HG02852 (cell line): ENCODE measurements at regions not wholly inside any gene's neighbourhood (a gene's known extent, or its start where the extent isn't known, plus 50 kb on each side); places are given as distances from the start of the nearest gene placed in this dataset.
"Not testable (repeated sequence)": the region's sequence is repeated elsewhere in the genome, so short reads cannot be mapped to it uniquely, and the experiment has no call there.

ENCODE experiments used
- ATAC-seq: cut with Tn5 transposase; IDR thresholded peaks from one replicate; pipeline ENCODE4 v1.9.1; 2021; ENCODE audit warnings: mild to moderate bottlenecking, moderate library complexity; ENCODE audit not compliant: unreplicated experiment

DNA sequence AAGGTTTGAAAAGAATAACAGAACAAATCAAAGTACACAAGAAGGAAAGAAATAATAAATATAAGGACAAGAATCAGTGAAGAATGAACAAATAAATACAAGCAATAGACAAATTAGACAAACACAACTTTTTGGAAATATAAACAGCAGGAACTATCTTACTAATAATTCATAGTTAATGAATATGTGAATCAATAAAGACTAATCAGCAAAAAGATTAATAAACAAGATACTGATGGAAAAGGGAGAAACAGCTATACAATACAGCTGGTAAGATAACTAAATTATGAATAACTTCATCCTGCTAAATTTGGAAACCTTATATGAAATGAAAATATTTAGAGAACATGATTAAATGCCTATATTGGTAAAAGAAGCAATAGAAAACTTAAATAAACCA, 193.6 kb upstream of the SPRED2 start:
- ATAC-seq: no peak

DNA sequence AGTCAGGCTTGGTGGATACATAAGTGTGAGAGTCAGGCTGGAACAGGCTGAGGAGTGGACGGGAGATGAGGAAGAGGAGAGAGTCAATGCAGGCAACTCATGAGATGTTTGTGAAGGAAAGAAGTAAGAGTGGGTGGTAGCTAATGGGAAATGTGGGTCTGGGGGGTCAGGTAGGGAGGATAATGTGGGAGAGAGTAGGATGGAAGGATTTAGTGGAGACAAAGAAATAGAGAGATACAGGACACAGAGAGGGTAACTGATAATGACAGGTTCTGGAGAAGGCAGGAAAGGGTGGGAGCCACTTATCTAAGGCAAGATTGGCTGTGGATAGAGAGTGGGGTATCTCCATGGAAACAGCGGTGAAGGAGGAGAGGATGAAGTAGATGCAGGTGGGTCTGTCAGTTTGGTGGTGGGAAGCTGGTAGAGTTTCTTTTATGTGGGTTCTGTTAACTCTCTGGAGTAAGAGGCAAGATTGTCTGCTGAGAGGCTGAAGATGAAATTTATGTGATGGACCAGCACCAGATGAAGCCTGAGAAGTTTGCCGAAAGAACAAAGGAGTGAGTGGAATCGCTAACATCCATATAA, 190.6 kb upstream of the SPRED2 start:
- no peak for ATAC-seq

- no peak for ATAC-seq
Observed at GRCh38 chr2:65622499-65622898, 190.1 kb upstream of the SPRED2 start.

- ATAC-seq: no peak
Observed at GRCh38 chr2:65620524-65620923, 188.1 kb upstream of the SPRED2 start.

DNA sequence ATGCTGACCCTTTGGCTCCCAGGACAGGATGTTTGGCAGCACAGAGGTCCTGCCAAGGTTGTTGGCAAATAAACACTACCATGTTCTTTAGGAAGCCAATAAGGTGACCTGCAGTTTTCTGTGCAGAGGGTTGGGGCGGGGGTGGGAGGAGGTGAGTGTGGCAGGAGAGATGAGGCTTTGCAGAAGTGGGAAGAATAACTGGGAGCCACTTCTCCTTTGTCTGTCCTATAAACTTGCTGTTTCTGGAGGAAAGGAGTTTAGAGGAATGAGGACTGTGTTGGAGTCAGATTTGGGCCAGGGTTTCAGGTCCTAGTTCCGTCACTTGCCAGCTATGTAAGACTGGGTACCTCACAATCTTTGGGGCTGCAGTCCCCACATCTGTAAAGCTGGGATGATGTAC, 187.6 kb upstream of the SPRED2 start:
- no peak for ATAC-seq

GRCh38 chr2:65615602-65616001, 183.2 kb upstream of the SPRED2 start:
- ATAC-seq: no peak

- no peak for ATAC-seq
Observed at GRCh38 chr2:65613968-65614555, 181.7 kb upstream of the SPRED2 start.

DNA sequence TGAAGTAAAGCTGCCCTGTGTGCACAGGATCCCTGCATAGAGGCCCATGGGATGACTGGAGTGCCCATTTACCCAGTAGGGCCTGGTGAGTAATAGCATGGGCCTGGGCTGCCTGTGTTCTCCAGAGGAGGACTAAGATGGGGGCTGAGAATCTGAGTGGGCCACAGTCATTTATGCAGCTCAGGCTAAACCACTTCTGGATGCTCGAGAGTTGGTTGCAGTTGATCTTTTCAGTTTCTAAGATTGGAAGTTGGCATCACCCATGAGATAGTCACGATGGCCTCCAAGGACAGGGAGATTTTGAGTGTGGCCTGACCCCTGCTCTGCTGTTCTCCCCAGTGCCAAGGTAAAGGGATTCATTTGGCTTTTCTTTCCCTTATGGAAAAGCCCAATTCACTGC, 179.1 kb upstream of the SPRED2 start:
- ATAC-seq: no peak

DNA sequence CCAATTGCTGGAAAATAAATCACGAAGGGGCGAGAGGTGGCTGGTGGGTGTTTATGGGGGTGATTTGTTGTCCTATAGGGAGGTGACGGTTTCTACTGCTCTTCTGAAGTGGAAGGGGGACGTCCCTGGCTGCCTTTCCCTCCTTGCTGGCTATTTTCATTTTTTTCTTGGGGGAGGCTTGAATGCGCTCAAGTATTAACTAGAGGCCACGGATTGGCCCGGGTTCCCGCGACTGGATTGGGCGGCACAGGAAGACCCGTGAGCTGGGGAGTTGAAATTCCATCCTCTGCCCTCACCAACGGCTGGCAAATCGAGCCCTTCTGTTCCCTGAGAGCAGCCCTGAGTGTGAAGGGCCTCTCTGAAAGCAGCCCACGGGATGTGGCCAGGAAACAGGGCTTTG, 176.5 kb upstream of the SPRED2 start:
- no peak for ATAC-seq

GRCh38 chr2:65608466-65608865, 176.1 kb upstream of the SPRED2 start:
- no peak for ATAC-seq

DNA sequence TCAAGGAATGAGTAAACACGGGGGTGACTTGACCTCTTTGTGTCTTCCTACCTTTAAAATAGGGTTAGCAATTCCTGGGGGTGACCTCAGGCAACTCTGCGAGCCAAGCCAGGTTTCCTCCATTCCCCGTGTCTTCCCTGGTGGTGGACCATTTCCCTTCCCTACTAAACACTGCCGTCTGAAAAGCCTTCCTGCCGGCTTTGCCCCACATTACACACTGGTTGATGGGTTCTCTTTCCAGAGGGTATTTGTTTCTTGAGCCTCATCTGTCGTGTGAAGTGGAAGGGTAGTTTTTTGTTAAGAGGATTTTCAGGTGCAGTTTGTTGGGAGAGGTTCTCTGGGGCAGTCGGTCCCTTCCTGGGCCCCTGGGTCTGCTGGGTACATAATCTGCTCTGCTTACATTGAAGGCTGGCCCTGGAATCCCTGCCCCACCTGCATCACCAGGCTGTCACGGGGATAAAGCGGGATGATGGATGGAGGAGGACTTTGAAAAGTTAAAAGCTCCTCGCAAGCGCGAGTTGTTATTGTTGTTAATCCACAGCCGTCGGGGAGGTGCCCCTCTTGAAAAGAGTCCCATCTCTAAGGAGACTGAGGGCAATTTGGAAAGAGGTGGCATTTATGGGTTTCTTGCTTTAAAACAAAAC, 175.4 kb upstream of the SPRED2 start:
- ATAC-seq: no peak

- ATAC-seq: peak; percentile 39
Observed at GRCh38 chr2:65605743-65606058, 173.3 kb upstream of the SPRED2 start.

GRCh38 chr2:65605058-65605742, 172.8 kb upstream of the SPRED2 start:
- no peak for ATAC-seq

- ATAC-seq: no peak
Observed at GRCh38 chr2:65604246-65604645, 171.8 kb upstream of the SPRED2 start.

DNA sequence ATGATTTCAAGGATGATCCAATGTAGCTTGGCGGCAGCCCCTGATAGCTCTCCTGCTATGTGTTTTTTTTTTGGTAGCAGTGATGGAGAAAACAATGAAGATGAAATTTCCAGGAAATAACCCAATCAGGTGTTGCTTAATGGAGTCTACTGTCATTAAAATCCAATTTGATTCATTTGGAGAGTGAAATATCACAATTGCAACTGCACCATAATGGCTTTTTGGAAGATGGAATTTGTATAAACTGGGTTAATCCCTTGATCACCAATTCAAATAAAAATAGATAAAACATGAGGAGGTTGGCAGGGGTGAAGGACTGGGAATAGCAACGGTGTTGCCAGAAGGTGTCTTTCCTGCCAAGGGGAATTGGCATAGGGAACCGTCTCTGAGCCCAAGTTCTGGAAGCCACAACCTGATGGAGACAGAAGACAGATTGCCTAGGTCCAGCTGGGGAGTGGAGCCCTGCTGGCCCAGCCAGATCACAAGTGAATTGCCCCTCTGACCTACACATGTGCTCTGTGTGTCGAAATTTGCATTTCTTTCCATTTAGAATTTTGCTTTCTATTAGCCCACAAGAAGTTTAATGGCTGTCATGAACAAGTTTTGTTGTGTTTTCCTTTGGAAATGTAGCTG, 170.3 kb upstream of the SPRED2 start:
- no peak for ATAC-seq

GRCh38 chr2:65600871-65601270, 168.5 kb upstream of the SPRED2 start:
- not testable (repeated sequence) for ATAC-seq

DNA sequence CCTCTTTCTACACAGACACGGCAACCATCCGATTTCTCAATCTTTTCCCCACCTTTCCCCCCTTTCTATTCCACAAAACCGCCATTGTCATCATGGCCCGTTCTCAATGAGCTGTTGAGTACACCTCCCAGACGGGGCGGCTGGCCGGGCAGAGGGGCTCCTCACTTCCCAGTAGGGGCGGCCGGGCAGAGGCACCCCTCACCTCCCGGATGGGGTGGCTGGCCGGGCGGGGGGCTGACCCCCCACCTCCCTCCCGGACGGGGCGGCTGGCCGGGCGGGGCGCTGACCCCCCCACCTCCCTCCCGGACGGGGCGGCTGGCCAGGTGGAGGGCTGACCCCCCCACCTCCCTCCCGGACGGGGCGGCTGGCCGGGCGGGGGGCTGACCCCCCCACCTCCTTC, 168.0 kb upstream of the SPRED2 start:
- ATAC-seq: not testable (repeated sequence)

- no peak for ATAC-seq
Observed at GRCh38 chr2:65599693-65600092, 167.3 kb upstream of the SPRED2 start.

- no peak for ATAC-seq
Observed at GRCh38 chr2:65598996-65599395, 166.6 kb upstream of the SPRED2 start.

- ATAC-seq: no peak
Observed at GRCh38 chr2:65598264-65598663, 165.9 kb upstream of the SPRED2 start.

DNA sequence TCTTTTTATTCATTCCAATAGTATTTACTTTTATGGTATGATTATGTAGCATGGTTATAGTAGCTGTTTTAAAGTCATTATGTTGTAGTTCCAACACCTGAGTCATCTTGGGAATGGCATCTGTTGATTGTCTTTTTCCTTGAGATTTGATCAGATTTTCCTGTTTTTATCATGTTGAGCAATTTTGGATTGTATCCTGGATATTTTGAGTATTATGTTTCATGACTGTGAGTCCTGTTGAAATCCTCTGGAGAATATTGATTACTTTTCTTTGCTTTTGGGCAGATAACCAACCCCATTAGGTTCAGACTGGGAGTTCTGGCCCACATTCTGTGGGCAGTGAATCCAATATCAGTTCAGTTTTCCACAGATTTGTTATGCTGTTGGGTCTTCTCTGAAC, 163.2 kb upstream of the SPRED2 start:
- no peak for ATAC-seq

DNA sequence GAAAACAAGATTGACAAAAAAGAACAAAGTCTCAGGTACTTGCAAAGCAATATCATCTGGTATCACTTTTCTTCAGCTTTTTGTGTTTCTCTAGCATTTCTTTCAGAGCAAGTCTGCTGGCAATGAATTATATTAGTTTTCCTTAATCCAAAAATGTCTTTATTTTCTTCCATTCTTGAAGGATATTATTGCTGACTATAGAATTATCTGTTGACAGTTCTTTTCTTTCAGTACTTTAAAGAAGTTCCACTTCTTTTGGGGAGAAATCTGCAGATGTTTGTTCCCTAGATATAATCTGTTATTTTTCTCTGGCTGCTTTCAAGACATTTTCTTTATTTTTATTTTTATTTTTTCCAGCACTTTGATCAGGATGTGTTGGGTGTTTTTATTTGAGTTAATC, 161.8 kb upstream of the SPRED2 start:
- no peak for ATAC-seq
